ENCODE measurements at regions not wholly inside any gene's neighbourhood (a gene's known extent, or its start where the extent isn't known, plus 50 kb on each side); places are given as distances from the start of the nearest gene placed in this dataset.

DNA sequence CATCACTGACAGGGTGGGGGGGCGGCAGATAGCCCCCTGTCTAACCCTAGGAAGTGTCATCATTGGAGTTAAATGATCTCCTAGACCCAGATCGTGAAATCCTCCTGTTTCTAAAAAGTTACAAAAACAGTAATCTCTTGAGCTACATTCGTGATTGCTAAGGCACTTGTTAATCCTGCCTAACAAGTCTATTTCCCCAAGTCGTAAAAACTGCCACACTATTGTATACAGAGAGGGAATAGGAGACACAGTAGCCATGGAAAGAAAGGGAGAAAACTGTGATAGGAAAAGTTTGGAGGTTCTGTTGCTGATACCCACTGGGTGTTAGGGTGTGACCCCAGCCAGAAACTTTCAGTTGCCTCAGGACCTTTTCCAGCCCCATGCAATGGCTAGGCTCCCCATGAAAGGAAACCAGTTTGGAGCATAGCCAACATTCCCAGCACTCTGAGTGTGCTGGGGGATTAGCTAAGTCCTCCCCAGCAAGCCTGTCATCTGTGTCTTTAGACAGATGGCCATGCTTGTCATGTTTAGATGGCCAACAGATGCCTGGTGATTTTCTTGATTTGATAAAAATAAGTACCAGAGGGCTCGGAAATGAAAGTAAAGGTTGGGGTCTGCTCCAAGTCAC lies 63.3 kb upstream of the ANXA10 start:
- in situ Hi-C loops (cut with HindIII; ENCODE audit: low pct_unique_long_range_greater_than_20kb, low sequenced_read_pairs) (no loop called here), intact Hi-C loops (cut with micrococcal nuclease; ENCODE audit: unreplicated experiment) (no loop called here)
- no peak for DNase-seq (ENCODE audit: low read depth, low spot score)
- Histone ChIP-seq H3K27ac (ENCODE audit: low read length) (no peak overlapping the region), H3K4me3 (ENCODE audit: low read depth in 2 of 2, low read length in 2 of 2) (no peak overlapping the region), H3K27me3 (ENCODE audit: control insufficient read depth, insufficient read depth, low read length) (no peaks in the 10 kb centered on the region), H3K4me1 (ENCODE audit: control insufficient read depth, insufficient read depth, low read length) (no peaks in the 10 kb centered on the region), H3K9me3 (ENCODE audit: control insufficient read depth, insufficient read depth, low read depth, low read length) (no peaks in the 10 kb centered on the region), H3K36me3 (ENCODE audit: control insufficient read depth, insufficient read depth, low read length) (no peaks in the 10 kb centered on the region)
- BruUV-seq (replicated peaks) = no TSS peak
- TF ChIP-seq, protein P1, sequence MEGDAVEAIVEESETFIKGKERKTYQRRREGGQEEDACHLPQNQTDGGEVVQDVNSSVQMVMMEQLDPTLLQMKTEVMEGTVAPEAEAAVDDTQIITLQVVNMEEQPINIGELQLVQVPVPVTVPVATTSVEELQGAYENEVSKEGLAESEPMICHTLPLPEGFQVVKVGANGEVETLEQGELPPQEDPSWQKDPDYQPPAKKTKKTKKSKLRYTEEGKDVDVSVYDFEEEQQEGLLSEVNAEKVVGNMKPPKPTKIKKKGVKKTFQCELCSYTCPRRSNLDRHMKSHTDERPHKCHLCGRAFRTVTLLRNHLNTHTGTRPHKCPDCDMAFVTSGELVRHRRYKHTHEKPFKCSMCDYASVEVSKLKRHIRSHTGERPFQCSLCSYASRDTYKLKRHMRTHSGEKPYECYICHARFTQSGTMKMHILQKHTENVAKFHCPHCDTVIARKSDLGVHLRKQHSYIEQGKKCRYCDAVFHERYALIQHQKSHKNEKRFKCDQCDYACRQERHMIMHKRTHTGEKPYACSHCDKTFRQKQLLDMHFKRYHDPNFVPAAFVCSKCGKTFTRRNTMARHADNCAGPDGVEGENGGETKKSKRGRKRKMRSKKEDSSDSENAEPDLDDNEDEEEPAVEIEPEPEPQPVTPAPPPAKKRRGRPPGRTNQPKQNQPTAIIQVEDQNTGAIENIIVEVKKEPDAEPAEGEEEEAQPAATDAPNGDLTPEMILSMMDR (IDR thresholded peaks at IDR 0.05) = no peak
- no peak for TF ChIP-seq TCF7L2 (IDR thresholded peaks at IDR 0.05; ENCODE audit: low read depth, low read length)
- TF ChIP-seq POLR2AphosphoS5 (IDR thresholded peaks at IDR 0.05; ENCODE audit: low read depth, low read length) = no peak
- TF ChIP-seq, protein P2, sequence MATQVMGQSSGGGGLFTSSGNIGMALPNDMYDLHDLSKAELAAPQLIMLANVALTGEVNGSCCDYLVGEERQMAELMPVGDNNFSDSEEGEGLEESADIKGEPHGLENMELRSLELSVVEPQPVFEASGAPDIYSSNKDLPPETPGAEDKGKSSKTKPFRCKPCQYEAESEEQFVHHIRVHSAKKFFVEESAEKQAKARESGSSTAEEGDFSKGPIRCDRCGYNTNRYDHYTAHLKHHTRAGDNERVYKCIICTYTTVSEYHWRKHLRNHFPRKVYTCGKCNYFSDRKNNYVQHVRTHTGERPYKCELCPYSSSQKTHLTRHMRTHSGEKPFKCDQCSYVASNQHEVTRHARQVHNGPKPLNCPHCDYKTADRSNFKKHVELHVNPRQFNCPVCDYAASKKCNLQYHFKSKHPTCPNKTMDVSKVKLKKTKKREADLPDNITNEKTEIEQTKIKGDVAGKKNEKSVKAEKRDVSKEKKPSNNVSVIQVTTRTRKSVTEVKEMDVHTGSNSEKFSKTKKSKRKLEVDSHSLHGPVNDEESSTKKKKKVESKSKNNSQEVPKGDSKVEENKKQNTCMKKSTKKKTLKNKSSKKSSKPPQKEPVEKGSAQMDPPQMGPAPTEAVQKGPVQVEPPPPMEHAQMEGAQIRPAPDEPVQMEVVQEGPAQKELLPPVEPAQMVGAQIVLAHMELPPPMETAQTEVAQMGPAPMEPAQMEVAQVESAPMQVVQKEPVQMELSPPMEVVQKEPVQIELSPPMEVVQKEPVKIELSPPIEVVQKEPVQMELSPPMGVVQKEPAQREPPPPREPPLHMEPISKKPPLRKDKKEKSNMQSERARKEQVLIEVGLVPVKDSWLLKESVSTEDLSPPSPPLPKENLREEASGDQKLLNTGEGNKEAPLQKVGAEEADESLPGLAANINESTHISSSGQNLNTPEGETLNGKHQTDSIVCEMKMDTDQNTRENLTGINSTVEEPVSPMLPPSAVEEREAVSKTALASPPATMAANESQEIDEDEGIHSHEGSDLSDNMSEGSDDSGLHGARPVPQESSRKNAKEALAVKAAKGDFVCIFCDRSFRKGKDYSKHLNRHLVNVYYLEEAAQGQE (IDR thresholded peaks at IDR 0.05; ENCODE audit: insufficient read depth in 1 of 2, low read depth in 2 of 2, low read length in 1 of 2) = no peak
- no peak for TF ChIP-seq SIN3A (IDR thresholded peaks at IDR 0.05; ENCODE audit: borderline replicate concordance, insufficient read depth, low read depth, low read length)
- ChIA-PET CTCF (no interaction called here), POLR2A (no interaction called here)
- ATAC-seq = no peak

DNA sequence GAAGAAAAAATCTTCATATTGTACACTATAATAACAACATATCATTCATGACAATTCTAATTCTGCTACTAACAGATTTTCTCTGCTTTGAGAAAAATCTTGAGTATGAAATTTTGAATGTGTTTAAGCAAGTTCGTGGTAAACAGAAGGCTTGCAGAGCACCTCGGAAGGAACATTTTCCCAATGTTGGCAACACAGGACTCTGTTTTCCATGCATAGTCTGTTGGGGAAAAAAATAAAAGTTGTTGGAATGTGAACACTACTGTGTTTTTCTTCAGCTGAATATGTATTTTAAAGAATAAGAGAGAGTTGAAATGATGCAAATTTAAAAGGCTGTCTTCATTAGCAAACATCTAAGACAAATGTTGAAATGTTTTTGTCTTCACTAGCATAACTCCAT lies 54.7 kb upstream of the ANXA10 start:
- intact Hi-C loops (cut with micrococcal nuclease; ENCODE audit: unreplicated experiment) = no loop called here
- Histone ChIP-seq H3K27me3 (ENCODE audit: control insufficient read depth, insufficient read depth, low read length) (no peaks in the 10 kb centered on the region), H3K4me1 (ENCODE audit: control insufficient read depth, insufficient read depth, low read length) (no peaks in the 10 kb centered on the region), H3K27ac (ENCODE audit: low read length) (no peak overlapping the region), H3K9me3 (ENCODE audit: control insufficient read depth, insufficient read depth, low read depth, low read length) (no peaks in the 10 kb centered on the region), H3K4me3 (ENCODE audit: low read depth in 2 of 2, low read length in 2 of 2) (no peak overlapping the region), H3K36me3 (ENCODE audit: control insufficient read depth, insufficient read depth, low read length) (no peaks in the 10 kb centered on the region)
- TF ChIP-seq POLR2AphosphoS5 (IDR thresholded peaks at IDR 0.05; ENCODE audit: low read depth, low read length) (no peak), SIN3A (IDR thresholded peaks at IDR 0.05; ENCODE audit: borderline replicate concordance, insufficient read depth, low read depth, low read length) (no peak), TCF7L2 (IDR thresholded peaks at IDR 0.05; ENCODE audit: low read depth, low read length) (no peak)
- TF ChIP-seq, protein P1 (IDR thresholded peaks at IDR 0.05) = no peak
- TF ChIP-seq, protein P2 (IDR thresholded peaks at IDR 0.05; ENCODE audit: insufficient read depth in 1 of 2, low read depth in 2 of 2, low read length in 1 of 2) = no peak
- no peak for ATAC-seq
- DNase-seq (ENCODE audit: low read depth, low spot score) = no peak
- ChIA-PET POLR2A (interaction anchor here (0.6 kb wide), 1 partner anchor 973 kb away, joined by 8 read pairs; the partner anchor contains the start of gene CBR4), CTCF (no interaction called here)
- in situ Hi-C loops (cut with HindIII; ENCODE audit: low pct_unique_long_range_greater_than_20kb, low sequenced_read_pairs) = no loop called here
- no TSS peak for BruUV-seq (replicated peaks)

Data from Panc1 (cell line).